Neural cell (in vitro differentiated cells): ENCODE measurements at regions not wholly inside any gene's neighbourhood (a gene's known extent, or its start where the extent isn't known, plus 50 kb on each side); places are given as distances from the start of the nearest gene placed in this dataset.

Experiments used
- H2AFZ ChIP-seq: fragments of 200-600, 300-800 bp; sonication (generic), shearing (Covaris generic); 2 replicates; pipeline ENCODE4 v1.6.0; 2014; ENCODE audit warnings: low read depth, mild to moderate bottlenecking, antibody characterized with exemption, low read length, moderate library complexity
- H3F3A ChIP-seq: fragments of 200-600 bp; shearing (Covaris generic); 2 replicates; pipeline ENCODE4 v1.6.1; 2016; ENCODE audit warnings: mild to moderate bottlenecking, moderate library complexity, mixed read lengths, antibody characterized with exemption, low read length; ENCODE audit not compliant: insufficient read depth, poor library complexity, severe bottlenecking
- H3K27ac ChIP-seq: fragments of 200-600, 300-800 bp; sonication (generic), shearing (Covaris generic); 2 replicates; pipeline ENCODE4 v1.5.1; 2014; ENCODE audit warnings: mild to moderate bottlenecking, low read length, moderate library complexity
- H3K27me3 ChIP-seq: fragments of 300-800, 200-600 bp; sonication (generic), shearing (Covaris generic); 2 replicates; pipeline ENCODE4 v1.6.0; 2014; ENCODE audit warnings: mild to moderate bottlenecking, low read depth, low read length, moderate library complexity; ENCODE audit not compliant: insufficient read depth
- H3K36me3 ChIP-seq: fragments of 300-800, 200-600 bp; sonication (generic), shearing (Covaris generic); 2 replicates; pipeline ENCODE4 v1.5.1; 2014; ENCODE audit warnings: mild to moderate bottlenecking, antibody characterized with exemption, low read length, moderate library complexity; ENCODE audit not compliant: insufficient read depth
- H3K4me2 ChIP-seq: fragments of 300-800, 200-600 bp; sonication (generic), shearing (Covaris generic); 2 replicates; pipeline ENCODE4 v1.6.0; 2014; ENCODE audit warnings: mild to moderate bottlenecking, low read length
- H3K4me3 ChIP-seq: fragments of 300-800, 200-600 bp; sonication (generic), shearing (Covaris generic); 2 replicates; pipeline ENCODE4 v1.5.1; 2014; ENCODE audit warnings: mild to moderate bottlenecking, low read length, moderate library complexity
- H3K79me2 ChIP-seq: fragments of 200-600 bp; shearing (Covaris generic); replicated peaks from 2 replicates; pipeline ENCODE4 v1.6.0; 2014; ENCODE audit warnings: mild to moderate bottlenecking, low read length, moderate library complexity; ENCODE audit not compliant: insufficient read depth
- H3K9ac ChIP-seq: fragments of 300-800, 200-600 bp; sonication (generic), shearing (Covaris generic); 2 replicates; pipeline ENCODE4 v1.6.1; 2016; ENCODE audit warnings: mild to moderate bottlenecking, low read length, mixed read lengths
- H3K9me2 ChIP-seq: fragments of 200-600 bp; shearing (Covaris generic); 2 replicates; pipeline ENCODE4 v1.6.1; 2016; ENCODE audit warnings: mild to moderate bottlenecking, low read length, mixed read lengths; ENCODE audit not compliant: insufficient read depth
- H3K9me3 ChIP-seq: fragments of 200-600, 300-800 bp; sonication (generic), shearing (Covaris generic); 2 replicates; pipeline ENCODE4 v1.6.1; 2016; ENCODE audit warnings: mild to moderate bottlenecking, mixed run types, low read length, moderate library complexity, mixed read lengths
- H4K20me1 ChIP-seq: fragments of 200-600 bp; shearing (Covaris generic); 2 replicates; pipeline ENCODE4 v1.6.1; 2016; ENCODE audit warnings: mild to moderate bottlenecking, mixed run types; ENCODE audit not compliant: insufficient read depth
- CTCF ChIP-seq: fragments of 450-650 bp; IDR thresholded peaks from 2 replicates; pipeline ENCODE4 v1.5.1; 2014; ENCODE audit warnings: antibody characterized with exemption, mild to moderate bottlenecking, moderate library complexity; ENCODE audit not compliant: poor library complexity, severe bottlenecking
- EP300 ChIP-seq: fragments of 450-650 bp; conservative IDR thresholded peaks from 2 replicates; pipeline ENCODE4 v1.6.1; 2014; ENCODE audit warnings: antibody characterized with exemption, mild to moderate bottlenecking, moderate library complexity; ENCODE audit not compliant: poor library complexity, severe bottlenecking
- EZH2 ChIP-seq: fragments of 200-600, 300-800 bp; shearing (Covaris generic), sonication (generic); IDR thresholded peaks from 2 replicates; pipeline ENCODE4 v1.6.1; 2014; ENCODE audit warnings: antibody characterized with exemption, low read length, borderline replicate concordance, mild to moderate bottlenecking; ENCODE audit not compliant: insufficient read depth, poor library complexity, severe bottlenecking
- MXI1 ChIP-seq: fragments of 450-650 bp; conservative IDR thresholded peaks from 2 replicates; pipeline ENCODE4 v1.6.1; 2014; ENCODE audit warnings: antibody characterized with exemption, mild to moderate bottlenecking; ENCODE audit not compliant: poor library complexity, severe bottlenecking
- POLR2AphosphoS5 ChIP-seq: IDR thresholded peaks from 2 replicates; pipeline ENCODE4 v1.6.1; 2012
- RAD21 ChIP-seq: fragments of 450-650 bp; conservative IDR thresholded peaks from 2 replicates; pipeline ENCODE4 v1.6.1; 2014; ENCODE audit warnings: antibody characterized with exemption, mild to moderate bottlenecking, moderate library complexity
- SMC3 ChIP-seq: fragments of 450-650 bp; conservative IDR thresholded peaks from 2 replicates; pipeline ENCODE4 v1.6.1; 2014; ENCODE audit warnings: antibody characterized with exemption, mild to moderate bottlenecking, moderate library complexity; ENCODE audit not compliant: poor library complexity
- TAF1 ChIP-seq: IDR thresholded peaks from 2 replicates; pipeline ENCODE4 v1.6.1; 2012; ENCODE audit warnings: low read depth
- TF ChIP-seq, protein P1 (sequence below): IDR thresholded peaks from 2 replicates; pipeline ENCODE4 v1.6.1; 2012; ENCODE audit warnings: borderline replicate concordance

- H3K4me2 ChIP-seq: no peak overlapping the region
- no peak overlapping the region for H3K27ac ChIP-seq
- H2AFZ ChIP-seq: no peak overlapping the region
- no peaks in the 10 kb centered on the region for H3K27me3 ChIP-seq
- TF ChIP-seq EZH2 (no peak), EP300 (no peak), RAD21 (no peak), SMC3 (no peak), MXI1 (no peak), TAF1 (no peak), CTCF (no peak), POLR2AphosphoS5 (no peak)
- TF ChIP-seq, protein P1, sequence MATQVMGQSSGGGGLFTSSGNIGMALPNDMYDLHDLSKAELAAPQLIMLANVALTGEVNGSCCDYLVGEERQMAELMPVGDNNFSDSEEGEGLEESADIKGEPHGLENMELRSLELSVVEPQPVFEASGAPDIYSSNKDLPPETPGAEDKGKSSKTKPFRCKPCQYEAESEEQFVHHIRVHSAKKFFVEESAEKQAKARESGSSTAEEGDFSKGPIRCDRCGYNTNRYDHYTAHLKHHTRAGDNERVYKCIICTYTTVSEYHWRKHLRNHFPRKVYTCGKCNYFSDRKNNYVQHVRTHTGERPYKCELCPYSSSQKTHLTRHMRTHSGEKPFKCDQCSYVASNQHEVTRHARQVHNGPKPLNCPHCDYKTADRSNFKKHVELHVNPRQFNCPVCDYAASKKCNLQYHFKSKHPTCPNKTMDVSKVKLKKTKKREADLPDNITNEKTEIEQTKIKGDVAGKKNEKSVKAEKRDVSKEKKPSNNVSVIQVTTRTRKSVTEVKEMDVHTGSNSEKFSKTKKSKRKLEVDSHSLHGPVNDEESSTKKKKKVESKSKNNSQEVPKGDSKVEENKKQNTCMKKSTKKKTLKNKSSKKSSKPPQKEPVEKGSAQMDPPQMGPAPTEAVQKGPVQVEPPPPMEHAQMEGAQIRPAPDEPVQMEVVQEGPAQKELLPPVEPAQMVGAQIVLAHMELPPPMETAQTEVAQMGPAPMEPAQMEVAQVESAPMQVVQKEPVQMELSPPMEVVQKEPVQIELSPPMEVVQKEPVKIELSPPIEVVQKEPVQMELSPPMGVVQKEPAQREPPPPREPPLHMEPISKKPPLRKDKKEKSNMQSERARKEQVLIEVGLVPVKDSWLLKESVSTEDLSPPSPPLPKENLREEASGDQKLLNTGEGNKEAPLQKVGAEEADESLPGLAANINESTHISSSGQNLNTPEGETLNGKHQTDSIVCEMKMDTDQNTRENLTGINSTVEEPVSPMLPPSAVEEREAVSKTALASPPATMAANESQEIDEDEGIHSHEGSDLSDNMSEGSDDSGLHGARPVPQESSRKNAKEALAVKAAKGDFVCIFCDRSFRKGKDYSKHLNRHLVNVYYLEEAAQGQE: no peak
- H3K9ac ChIP-seq: no peak overlapping the region
- H3F3A ChIP-seq: no peaks in the 10 kb centered on the region
- H3K36me3 ChIP-seq: no peaks in the 10 kb centered on the region
- H3K79me2 ChIP-seq: no peaks in the 10 kb centered on the region
- no peaks in the 10 kb centered on the region for H3K9me3 ChIP-seq
- H4K20me1 ChIP-seq: no peaks in the 10 kb centered on the region
- no peaks in the 10 kb centered on the region for H3K9me2 ChIP-seq
- no peak overlapping the region for H3K4me3 ChIP-seq
These were observed 558.7 kb upstream of the VSTM2A start for GRCh38 chr7:53983480-53983879.

DNA sequence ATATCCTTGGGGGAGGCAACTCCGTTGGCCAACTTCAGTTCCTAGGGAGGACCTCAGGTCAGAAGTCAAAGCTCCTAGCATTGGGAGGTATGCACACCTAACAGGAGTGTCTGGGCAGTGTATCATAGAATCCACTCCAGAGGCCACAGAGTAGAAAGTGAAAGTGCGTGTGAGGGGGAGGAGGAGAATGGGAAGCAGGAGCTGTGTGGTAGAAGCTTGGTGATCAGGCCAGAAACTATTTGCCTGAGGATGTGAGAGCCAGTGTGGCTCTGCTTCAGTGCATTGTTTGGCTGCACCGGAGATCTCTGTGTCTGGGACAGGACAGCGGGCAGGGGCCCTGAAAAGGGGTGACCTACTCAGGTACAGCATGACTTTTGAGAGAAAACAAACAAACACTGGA lies 557.4 kb upstream of the VSTM2A start:
- Histone ChIP-seq H3K9me3 (no peaks in the 10 kb centered on the region), H3K4me3 (no peak overlapping the region), H3F3A (no peaks in the 10 kb centered on the region), H3K79me2 (no peaks in the 10 kb centered on the region), H3K9ac (no peak overlapping the region), H3K36me3 (no peaks in the 10 kb centered on the region), H3K27me3 (no peaks in the 10 kb centered on the region), H2AFZ (no peak overlapping the region), H3K27ac (no peak overlapping the region), H3K4me2 (no peak overlapping the region), H4K20me1 (no peaks in the 10 kb centered on the region), H3K9me2 (no peaks in the 10 kb centered on the region)
- TF ChIP-seq MXI1 (no peak), EP300 (no peak), RAD21 (no peak), SMC3 (no peak), CTCF (no peak), TAF1 (no peak)
